IMR-90 (cell line): ENCODE measurements at regions not wholly inside any gene's neighbourhood (a gene's known extent, or its start where the extent isn't known, plus 50 kb on each side); places are given as distances from the start of the nearest gene placed in this dataset.

Source experiments
- ATAC-seq: fragments of 200-7000 bp; cut with Tn5 transposase; 2 replicates; pipeline ENCODE4 v1.9.1; 2020; ENCODE audit warnings: low read depth, mild to moderate bottlenecking, moderate library complexity
- BruUV-seq: library from RNA; stranded (reverse); fragments of 400-500 nt; replicated peaks from 2 replicates; lab custom pipeline; 2021; lab: Mats Ljungman, UMichigan
- CTCF ChIA-PET: fragments of 300-600 bp; formaldehyde crosslinking; extraction: SDS; loops from one replicate; lab custom pipeline; 2021; ENCODE audit warnings: antibody characterized with exemption; lab: Yijun Ruan, JAX
- POLR2A ChIA-PET: fragments of 300-600 bp; sonication (Branson Sonifier 250); formaldehyde crosslinking; loops from one replicate; lab custom pipeline; 2022; ENCODE audit warnings: antibody characterized with exemption; ENCODE audit not compliant: unreplicated experiment; lab: Charles Lee
- DNase-seq: peaks from one replicate; pipeline ENCODE4 v3.0.0; 2013
- H2AFZ ChIP-seq: replicated peaks from 2 replicates; pipeline ENCODE3; 2013; ENCODE audit warnings: low read length, mild to moderate bottlenecking; ENCODE audit not compliant: poor library complexity
- H2AK5ac ChIP-seq: 2 replicates; pipeline ENCODE4 v1.6.1; 2013; ENCODE audit warnings: low read depth, low read length, inconsistent platforms
- H2AK9ac ChIP-seq: replicated peaks from 2 replicates; pipeline ENCODE3; 2013; ENCODE audit warnings: mild to moderate bottlenecking, low read depth, low read length, moderate library complexity; ENCODE audit not compliant: poor library complexity
- H2BK120ac ChIP-seq: 2 replicates; pipeline ENCODE4 v1.6.1; 2013; ENCODE audit warnings: low read depth, low read length, inconsistent platforms
- H2BK15ac ChIP-seq: 3 replicates; pipeline ENCODE4 v1.6.1; 2013; ENCODE audit warnings: low read depth, low read length, inconsistent platforms
- H2BK20ac ChIP-seq: 2 replicates; pipeline ENCODE4 v1.6.1; 2013; ENCODE audit warnings: low read depth, mild to moderate bottlenecking, inconsistent platforms, low read length, moderate library complexity
- H2BK5ac ChIP-seq: 2 replicates; pipeline ENCODE4 v1.6.1; 2013; ENCODE audit warnings: mild to moderate bottlenecking, low read depth, low read length, inconsistent platforms; ENCODE audit not compliant: poor library complexity, severe bottlenecking
- H3K14ac ChIP-seq: replicated peaks from 2 replicates; pipeline ENCODE4 v1.6.1; 2013; ENCODE audit warnings: low read depth, low read length, inconsistent platforms
- H3K18ac ChIP-seq: 2 replicates; pipeline ENCODE4 v1.6.1; 2013; ENCODE audit warnings: low read depth, low read length, control low read depth
- H3K23ac ChIP-seq: 2 replicates; pipeline ENCODE4 v1.6.1; 2013; ENCODE audit warnings: low read depth, low read length, inconsistent platforms
- H3K27ac ChIP-seq: 2 replicates; pipeline ENCODE4 v1.5.1; 2013; ENCODE audit warnings: mild to moderate bottlenecking, control low read depth, low read length; ENCODE audit not compliant: insufficient read depth
- H3K27me3 ChIP-seq: 2 replicates; pipeline ENCODE4 v1.6.1; 2013; ENCODE audit warnings: low read length; ENCODE audit not compliant: control insufficient read depth, insufficient read depth
- H3K36me3 ChIP-seq: 2 replicates; pipeline ENCODE4 v1.6.1; 2013; ENCODE audit warnings: low read length, mixed read lengths; ENCODE audit not compliant: control insufficient read depth, insufficient read depth
- H3K4ac ChIP-seq: 2 replicates; pipeline ENCODE4 v1.6.1; 2013; ENCODE audit warnings: low read depth, low read length, inconsistent platforms
- H3K4me1 ChIP-seq: 2 replicates; pipeline ENCODE4 v1.6.1; 2013; ENCODE audit warnings: low read length, mixed read lengths; ENCODE audit not compliant: control insufficient read depth, insufficient read depth
- H3K4me2 ChIP-seq: 2 replicates; pipeline ENCODE4 v1.6.1; 2013; ENCODE audit warnings: low read depth, mild to moderate bottlenecking, control low read depth, low read length, moderate library complexity
- H3K4me3 ChIP-seq: 2 replicates; pipeline ENCODE4 v1.5.1; 2013; ENCODE audit warnings: low read depth, mild to moderate bottlenecking, control low read depth, low read length, moderate library complexity; ENCODE audit not compliant: insufficient read depth
- H3K56ac ChIP-seq: 2 replicates; pipeline ENCODE4 v1.6.1; 2013; ENCODE audit warnings: low read length, inconsistent platforms; ENCODE audit not compliant: insufficient read depth; ENCODE audit errors: extremely low read depth
- H3K79me1 ChIP-seq, 2 experiments: 2 replicates each; pipeline ENCODE4 v1.6.1; 2013; ENCODE audit warnings: low read length in 2 of 2, inconsistent platforms in 1 of 2, low read depth in 1 of 2
- H3K9ac ChIP-seq: 2 replicates; pipeline ENCODE4 v1.6.1; 2013; ENCODE audit warnings: low read depth, low read length, control low read depth
- H3K9me1 ChIP-seq: 2 replicates; pipeline ENCODE4 v1.6.1; 2013; ENCODE audit warnings: low read length, inconsistent platforms; ENCODE audit not compliant: insufficient read depth
- H3K9me3 ChIP-seq: 2 replicates; pipeline ENCODE4 v1.6.1; 2013; ENCODE audit warnings: low read length; ENCODE audit not compliant: control insufficient read depth, insufficient read depth
- H4K20me1 ChIP-seq: 2 replicates; pipeline ENCODE4 v1.6.1; 2013; ENCODE audit warnings: low read length, inconsistent platforms; ENCODE audit not compliant: insufficient read depth
- H4K5ac ChIP-seq: 2 replicates; pipeline ENCODE4 v1.6.1; 2013; ENCODE audit warnings: mild to moderate bottlenecking, low read depth, low read length, control low read depth
- H4K8ac ChIP-seq, 2 experiments: 2 replicates each; pipeline ENCODE4 v1.6.1; 2013; ENCODE audit warnings: low read depth in 2 of 2, low read length in 2 of 2, control low read depth in 1 of 2, inconsistent platforms in 1 of 2
- H4K91ac ChIP-seq: 2 replicates; pipeline ENCODE4 v1.6.1; 2013; ENCODE audit warnings: low read depth, low read length, inconsistent platforms; ENCODE audit not compliant: insufficient read depth
- CEBPB ChIP-seq: IDR thresholded peaks from 2 replicates; pipeline ENCODE4 v1.6.1; 2012; ENCODE audit warnings: low read depth, low read length, improper control_type of control experiment
- CHD1 ChIP-seq: IDR thresholded peaks from 2 replicates; pipeline ENCODE4 v1.6.1; 2012; ENCODE audit warnings: low read depth, low read length, improper control_type of control experiment
- MAFK ChIP-seq: IDR thresholded peaks from 2 replicates; pipeline ENCODE4 v1.6.1; 2012; ENCODE audit warnings: low read depth, low read length, improper control_type of control experiment
- MXI1 ChIP-seq: IDR thresholded peaks from 2 replicates; pipeline ENCODE4 v1.6.1; 2012; ENCODE audit warnings: low read depth, mild to moderate bottlenecking, low read length, moderate library complexity, borderline replicate concordance
- NFE2L2 ChIP-seq: fragments of 150-350 bp; IDR thresholded peaks from 2 replicates; pipeline ENCODE4 v1.6.1; 2016; ENCODE audit warnings: low read depth, mild to moderate bottlenecking, low read length
- POLR2A ChIP-seq: IDR thresholded peaks from 2 replicates; pipeline ENCODE4 v1.6.1; 2012; ENCODE audit warnings: mild to moderate bottlenecking, low read depth, low read length
- RAD21 ChIP-seq: IDR thresholded peaks from 2 replicates; pipeline ENCODE4 v1.6.1; 2012; ENCODE audit warnings: low read length, improper control_type of control experiment
- RFX5 ChIP-seq: IDR thresholded peaks from 2 replicates; pipeline ENCODE4 v1.8.0; 2012; ENCODE audit warnings: low read depth, mild to moderate bottlenecking, low read length, moderate library complexity
- SMC3 ChIP-seq: fragments of 150-350 bp; IDR thresholded peaks from 2 replicates; pipeline ENCODE4 v1.6.1; 2016; ENCODE audit warnings: low read depth, mild to moderate bottlenecking, antibody characterized with exemption, low read length, moderate library complexity
- WGBS, 2 experiments: methylation state at CpG; one replicate each; pipeline versions ENCODE4 v1.1.5 to v1.1.7; 2013; ENCODE audit warnings: missing lambda C conversion rate in 2 of 2; ENCODE audit not compliant: insufficient read length in 1 of 2; ENCODE audit errors: extremely low coverage in 2 of 2; 5-methylcytosine and 5-hydroxymethylcytosine counted together
- dilution Hi-C: fragments of 300-500 bp; cut with HindIII; formaldehyde crosslinking; loops from one replicate; pipeline ENCODE4 v1.14.3; 2018; ENCODE audit warnings: low sequenced_read_pairs; ENCODE audit not compliant: unreplicated experiment
- in situ Hi-C: fragments of 300-500 bp; cut with MboI; formaldehyde crosslinking; loops from 3 replicates; pipeline ENCODE4 v1.14.3; 2019; ENCODE audit warnings: low sequenced_read_pairs, inconsistent platforms, mixed read lengths
- intact Hi-C: fragments of 100-400 bp; cut with micrococcal nuclease; formaldehyde crosslinking; loops from 2 replicates; pipeline ENCODE4 v1.10.0; 2022
- TF ChIP-seq, protein P1 (sequence below): conservative IDR thresholded peaks from 2 replicates; pipeline ENCODE4 v1.5.1; 2012; ENCODE audit warnings: mild to moderate bottlenecking, low read depth, low read length, improper control_type of control experiment
- TF ChIP-seq, protein P2 (sequence below): fragments of 150-350 bp; IDR thresholded peaks from 2 replicates; pipeline ENCODE4 v1.6.1; 2017; ENCODE audit warnings: mild to moderate bottlenecking, antibody characterized with exemption, low read length, low read depth

DNA sequence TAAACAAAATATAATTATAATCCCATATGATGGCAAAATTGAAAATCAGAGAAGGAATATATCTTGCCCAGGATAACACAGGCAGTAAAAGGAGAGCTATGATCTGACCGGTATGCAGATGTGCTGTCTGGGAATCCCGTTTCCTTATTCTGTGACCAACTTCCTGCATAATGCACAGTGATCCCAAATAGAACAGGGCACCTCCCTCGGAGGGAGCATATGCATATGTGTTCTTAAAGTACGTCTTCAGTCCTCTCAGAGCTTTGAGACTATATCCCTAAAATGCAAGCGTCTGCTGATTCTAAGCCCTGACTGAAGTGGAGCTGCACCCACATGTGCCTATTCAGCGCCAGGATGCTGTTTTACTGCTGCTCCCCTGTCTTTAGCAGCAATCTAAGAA, 366.1 kb upstream of the PTBP2 start:
- H3K4me1 ChIP-seq: no peaks in the 10 kb centered on the region
- H3K56ac ChIP-seq: no peak overlapping the region
- dilution Hi-C loops (no loop called here), in situ Hi-C loops (no loop called here), intact Hi-C loops (no loop called here)
- no peak overlapping the region for H2AFZ ChIP-seq
- no peak overlapping the region for H2BK20ac ChIP-seq
- WGBS, 2 experiments: 87% methylated on average over 4 of the region's 6 CpGs; no CpG with 5 or more reads in 1 of the 2 experiments
- no peak overlapping the region for H2BK5ac ChIP-seq
- H3K4me3 ChIP-seq: no peak overlapping the region
- H3K27me3 ChIP-seq: no peaks in the 10 kb centered on the region
- no peak overlapping the region for H3K14ac ChIP-seq
- no peak overlapping the region for H3K4me2 ChIP-seq
- no TSS peak for BruUV-seq
- no peaks in the 10 kb centered on the region for H3K9me3 ChIP-seq
- H3K9ac ChIP-seq: no peak overlapping the region
- no peak overlapping the region for H3K18ac ChIP-seq
- no peak overlapping the region for H3K4ac ChIP-seq
- ChIA-PET POLR2A (no interaction called here), CTCF (no interaction called here)
- no peak overlapping the region for H4K5ac ChIP-seq
- no peak for TF ChIP-seq CEBPB
- TF ChIP-seq MXI1: no peak
- TF ChIP-seq RAD21: no peak
- no peak for TF ChIP-seq RFX5
- no peak for TF ChIP-seq POLR2A
- no peak for TF ChIP-seq MAFK
- no peak for TF ChIP-seq NFE2L2
- TF ChIP-seq CHD1: no peak
- TF ChIP-seq, protein P1, sequence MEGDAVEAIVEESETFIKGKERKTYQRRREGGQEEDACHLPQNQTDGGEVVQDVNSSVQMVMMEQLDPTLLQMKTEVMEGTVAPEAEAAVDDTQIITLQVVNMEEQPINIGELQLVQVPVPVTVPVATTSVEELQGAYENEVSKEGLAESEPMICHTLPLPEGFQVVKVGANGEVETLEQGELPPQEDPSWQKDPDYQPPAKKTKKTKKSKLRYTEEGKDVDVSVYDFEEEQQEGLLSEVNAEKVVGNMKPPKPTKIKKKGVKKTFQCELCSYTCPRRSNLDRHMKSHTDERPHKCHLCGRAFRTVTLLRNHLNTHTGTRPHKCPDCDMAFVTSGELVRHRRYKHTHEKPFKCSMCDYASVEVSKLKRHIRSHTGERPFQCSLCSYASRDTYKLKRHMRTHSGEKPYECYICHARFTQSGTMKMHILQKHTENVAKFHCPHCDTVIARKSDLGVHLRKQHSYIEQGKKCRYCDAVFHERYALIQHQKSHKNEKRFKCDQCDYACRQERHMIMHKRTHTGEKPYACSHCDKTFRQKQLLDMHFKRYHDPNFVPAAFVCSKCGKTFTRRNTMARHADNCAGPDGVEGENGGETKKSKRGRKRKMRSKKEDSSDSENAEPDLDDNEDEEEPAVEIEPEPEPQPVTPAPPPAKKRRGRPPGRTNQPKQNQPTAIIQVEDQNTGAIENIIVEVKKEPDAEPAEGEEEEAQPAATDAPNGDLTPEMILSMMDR: no peak
- TF ChIP-seq SMC3: no peak
- TF ChIP-seq, protein P2, sequence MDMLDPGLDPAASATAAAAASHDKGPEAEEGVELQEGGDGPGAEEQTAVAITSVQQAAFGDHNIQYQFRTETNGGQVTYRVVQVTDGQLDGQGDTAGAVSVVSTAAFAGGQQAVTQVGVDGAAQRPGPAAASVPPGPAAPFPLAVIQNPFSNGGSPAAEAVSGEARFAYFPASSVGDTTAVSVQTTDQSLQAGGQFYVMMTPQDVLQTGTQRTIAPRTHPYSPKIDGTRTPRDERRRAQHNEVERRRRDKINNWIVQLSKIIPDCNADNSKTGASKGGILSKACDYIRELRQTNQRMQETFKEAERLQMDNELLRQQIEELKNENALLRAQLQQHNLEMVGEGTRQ: no peak
- no peak overlapping the region for H3K27ac ChIP-seq
- H4K8ac ChIP-seq: no peak overlapping the region
- H4K91ac ChIP-seq: no peak overlapping the region
- no peak for ATAC-seq
- DNase-seq: no peak
- no peak overlapping the region for H3K23ac ChIP-seq
- H2AK9ac ChIP-seq: no peak overlapping the region
- no peaks in the 10 kb centered on the region for H4K20me1 ChIP-seq
- H3K36me3 ChIP-seq: no peaks in the 10 kb centered on the region
- no peaks in the 10 kb centered on the region for H3K79me1 ChIP-seq
- H2BK15ac ChIP-seq: no peak overlapping the region
- H2AK5ac ChIP-seq: no peak overlapping the region
- H3K9me1 ChIP-seq: no peaks in the 10 kb centered on the region
- H2BK120ac ChIP-seq: no peak overlapping the region
